HG03175 (cell line): ENCODE measurements at regions not wholly inside any gene's neighbourhood (a gene's known extent, or its start where the extent isn't known, plus 50 kb on each side); places are given as distances from the start of the nearest gene placed in this dataset.
"Not testable (repeated sequence)": the region's sequence is repeated elsewhere in the genome, so short reads cannot be mapped to it uniquely, and the experiment has no call there.

ENCODE experiments used
- ATAC-seq: cut with Tn5 transposase; IDR thresholded peaks from one replicate; pipeline ENCODE4 v1.9.1; 2021; ENCODE audit warnings: mild to moderate bottlenecking, moderate library complexity; ENCODE audit not compliant: unreplicated experiment

- ATAC-seq: no peak
Observed at GRCh38 chr18:21928925-21929324, 188.3 kb downstream of the MIB1 start.

- ATAC-seq: no peak
Observed at GRCh38 chr18:21930177-21930576, 189.6 kb downstream of the MIB1 start.

- no peak for ATAC-seq
Observed at GRCh38 chr18:21933931-21934765, 193.6 kb downstream of the MIB1 start.

GRCh38 chr18:21934766-21935015 is 194.1 kb downstream of the MIB1 start:
- ATAC-seq: no peak

GRCh38 chr18:21943456-21943855 is 202.9 kb downstream of the MIB1 start:
- no peak for ATAC-seq

GRCh38 chr18:21949326-21950015 is 208.9 kb downstream of the MIB1 start:
- ATAC-seq: no peak

- peak; percentile 98 for ATAC-seq
Observed at GRCh38 chr18:21955757-21956652, 213.4 kb upstream of the GATA6 start.

GRCh38 chr18:21958263-21958662 is 211.1 kb upstream of the GATA6 start:
- no peak for ATAC-seq

- ATAC-seq: no peak
Observed at GRCh38 chr18:21958707-21959450, 210.5 kb upstream of the GATA6 start.

- ATAC-seq: no peak
Observed at GRCh38 chr18:21960189-21960588, 209.2 kb upstream of the GATA6 start.

GRCh38 chr18:21963336-21963735 is 206.1 kb upstream of the GATA6 start:
- ATAC-seq: no peak

- ATAC-seq: no peak
Observed at GRCh38 chr18:21968338-21968737, 201.1 kb upstream of the GATA6 start.

- no peak for ATAC-seq
Observed at GRCh38 chr18:21972281-21972680, 197.1 kb upstream of the GATA6 start.

GRCh38 chr18:21975954-21976353 is 193.4 kb upstream of the GATA6 start:
- ATAC-seq: not testable (repeated sequence)

- ATAC-seq: no peak
Observed at GRCh38 chr18:21978546-21979170, 190.7 kb upstream of the GATA6 start.

- ATAC-seq: no peak
Observed at GRCh38 chr18:21979171-21979560, 190.2 kb upstream of the GATA6 start.

GRCh38 chr18:21979759-21980158 is 189.6 kb upstream of the GATA6 start:
- ATAC-seq: no peak

GRCh38 chr18:21980744-21981143 is 188.6 kb upstream of the GATA6 start:
- no peak for ATAC-seq

- ATAC-seq: not testable (repeated sequence)
Observed at GRCh38 chr18:21981489-21981888, 187.9 kb upstream of the GATA6 start.

- no peak for ATAC-seq
Observed at GRCh38 chr18:21991081-21991534, 178.3 kb upstream of the GATA6 start.
